ENCODE measurements at regions not wholly inside any gene's neighbourhood (a gene's known extent, or its start where the extent isn't known, plus 50 kb on each side); places are given as distances from the start of the nearest gene placed in this dataset.

- DNase-seq = no peak
Observed at GRCh38 chr18:78620326-78620725, 359.3 kb upstream of the SALL3 start.

- DNase-seq = no peak
Observed at GRCh38 chr18:78621141-78621755, 358.4 kb upstream of the SALL3 start.

- no peak for DNase-seq
Observed at GRCh38 chr18:78622251-78622906, 357.2 kb upstream of the SALL3 start.

GRCh38 chr18:78622907-78623541, 356.6 kb upstream of the SALL3 start:
- DNase-seq = no peak

- no peak for DNase-seq
Observed at GRCh38 chr18:78624646-78625279, 354.9 kb upstream of the SALL3 start.

GRCh38 chr18:78625847-78626246, 353.8 kb upstream of the SALL3 start:
- no peak for DNase-seq

GRCh38 chr18:78627551-78628346, 351.9 kb upstream of the SALL3 start:
- no peak for DNase-seq

- no peak for DNase-seq
Observed at GRCh38 chr18:78629426-78629825, 350.2 kb upstream of the SALL3 start.

- no peak for DNase-seq
Observed at GRCh38 chr18:78630356-78630755, 349.3 kb upstream of the SALL3 start.

- DNase-seq = no peak
Observed at GRCh38 chr18:78630981-78631510, 348.6 kb upstream of the SALL3 start.

GRCh38 chr18:78632111-78632541, 347.5 kb upstream of the SALL3 start:
- DNase-seq = no peak

GRCh38 chr18:78634061-78634696, 345.4 kb upstream of the SALL3 start:
- DNase-seq = no peak

- DNase-seq = no peak
Observed at GRCh38 chr18:78635093-78635800, 344.4 kb upstream of the SALL3 start.

GRCh38 chr18:78636260-78636659, 343.4 kb upstream of the SALL3 start:
- DNase-seq = no peak

GRCh38 chr18:78637442-78638402, 341.9 kb upstream of the SALL3 start:
- DNase-seq = no peak

GRCh38 chr18:78639006-78639950, 340.3 kb upstream of the SALL3 start:
- DNase-seq = no peak

GRCh38 chr18:78640246-78640995, 339.2 kb upstream of the SALL3 start:
- no peak for DNase-seq

- no peak for DNase-seq
Observed at GRCh38 chr18:78641689-78642231, 337.9 kb upstream of the SALL3 start.
